ENCODE measurements at regions not wholly inside any gene's neighbourhood (a gene's known extent, or its start where the extent isn't known, plus 50 kb on each side); places are given as distances from the start of the nearest gene placed in this dataset.
"Not testable (repeated sequence)": the region's sequence is repeated elsewhere in the genome, so short reads cannot be mapped to it uniquely, and the experiment has no call there.

GRCh38 chr7:131933219-131933618 lies 376.8 kb upstream of the PODXL start:
- not testable (repeated sequence) for TF ChIP-seq EP300, POLR2AphosphoS5 (IDR thresholded peaks at IDR 0.05)
- TF ChIP-seq, protein P1, sequence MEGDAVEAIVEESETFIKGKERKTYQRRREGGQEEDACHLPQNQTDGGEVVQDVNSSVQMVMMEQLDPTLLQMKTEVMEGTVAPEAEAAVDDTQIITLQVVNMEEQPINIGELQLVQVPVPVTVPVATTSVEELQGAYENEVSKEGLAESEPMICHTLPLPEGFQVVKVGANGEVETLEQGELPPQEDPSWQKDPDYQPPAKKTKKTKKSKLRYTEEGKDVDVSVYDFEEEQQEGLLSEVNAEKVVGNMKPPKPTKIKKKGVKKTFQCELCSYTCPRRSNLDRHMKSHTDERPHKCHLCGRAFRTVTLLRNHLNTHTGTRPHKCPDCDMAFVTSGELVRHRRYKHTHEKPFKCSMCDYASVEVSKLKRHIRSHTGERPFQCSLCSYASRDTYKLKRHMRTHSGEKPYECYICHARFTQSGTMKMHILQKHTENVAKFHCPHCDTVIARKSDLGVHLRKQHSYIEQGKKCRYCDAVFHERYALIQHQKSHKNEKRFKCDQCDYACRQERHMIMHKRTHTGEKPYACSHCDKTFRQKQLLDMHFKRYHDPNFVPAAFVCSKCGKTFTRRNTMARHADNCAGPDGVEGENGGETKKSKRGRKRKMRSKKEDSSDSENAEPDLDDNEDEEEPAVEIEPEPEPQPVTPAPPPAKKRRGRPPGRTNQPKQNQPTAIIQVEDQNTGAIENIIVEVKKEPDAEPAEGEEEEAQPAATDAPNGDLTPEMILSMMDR (IDR thresholded peaks at IDR 0.05): not testable (repeated sequence)
